ENCODE measurements at regions not wholly inside any gene's neighbourhood (a gene's known extent, or its start where the extent isn't known, plus 50 kb on each side); places are given as distances from the start of the nearest gene placed in this dataset.
A peak's percentile ranks its signal among the peaks of the same experiment; 100 is the strongest.

DNA sequence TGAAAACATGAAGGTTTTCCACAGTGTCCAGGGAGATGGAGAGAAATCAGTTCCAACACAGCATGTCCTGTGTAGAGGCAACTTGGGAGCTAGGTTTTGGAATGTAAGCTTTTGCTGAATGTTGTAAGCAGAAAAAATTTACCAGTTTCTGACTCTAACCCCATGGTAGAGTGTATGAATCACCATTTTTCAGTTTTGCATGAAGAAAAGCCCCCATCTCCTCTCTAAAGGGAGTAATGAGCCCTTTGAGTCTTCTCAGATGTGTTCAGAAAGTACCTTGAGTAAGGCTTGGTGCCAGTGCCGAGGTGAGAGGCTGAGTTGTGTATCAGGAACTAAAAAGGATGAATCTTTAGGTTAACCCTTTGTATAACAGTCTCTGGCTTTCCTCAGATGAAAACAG lies 96.2 kb downstream of the ADRB2 start (continued):
- TF ChIP-seq, protein P1, sequence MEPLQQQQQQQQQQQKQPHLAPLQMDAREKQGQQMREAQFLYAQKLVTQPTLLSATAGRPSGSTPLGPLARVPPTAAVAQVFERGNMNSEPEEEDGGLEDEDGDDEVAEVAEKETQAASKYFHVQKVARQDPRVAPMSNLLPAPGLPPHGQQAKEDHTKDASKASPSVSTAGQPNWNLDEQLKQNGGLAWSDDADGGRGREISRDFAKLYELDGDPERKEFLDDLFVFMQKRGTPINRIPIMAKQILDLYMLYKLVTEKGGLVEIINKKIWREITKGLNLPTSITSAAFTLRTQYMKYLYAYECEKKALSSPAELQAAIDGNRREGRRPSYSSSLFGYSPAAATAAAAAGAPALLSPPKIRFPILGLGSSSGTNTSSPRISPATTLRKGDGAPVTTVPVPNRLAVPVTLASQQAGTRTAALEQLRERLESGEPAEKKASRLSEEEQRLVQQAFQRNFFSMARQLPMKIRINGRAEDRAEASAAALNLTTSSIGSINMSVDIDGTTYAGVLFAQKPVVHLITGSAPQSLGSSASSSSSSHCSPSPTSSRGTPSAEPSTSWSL (CRISPR knock-in tag; IDR thresholded peaks at IDR 0.05; ENCODE audit: borderline replicate concordance), result no peak
- TF ChIP-seq ZNF431 (CRISPR knock-in tag; IDR thresholded peaks at IDR 0.05) (no peak), KDM2B (CRISPR knock-in tag; IDR thresholded peaks at IDR 0.05) (no peak), EZH2 (IDR thresholded peaks at IDR 0.05; ENCODE audit: borderline replicate concordance, low read depth, low read length) (no peak), TEAD1 (CRISPR knock-in tag; IDR thresholded peaks at IDR 0.05) (no peak)
- TF ChIP-seq, protein P2, sequence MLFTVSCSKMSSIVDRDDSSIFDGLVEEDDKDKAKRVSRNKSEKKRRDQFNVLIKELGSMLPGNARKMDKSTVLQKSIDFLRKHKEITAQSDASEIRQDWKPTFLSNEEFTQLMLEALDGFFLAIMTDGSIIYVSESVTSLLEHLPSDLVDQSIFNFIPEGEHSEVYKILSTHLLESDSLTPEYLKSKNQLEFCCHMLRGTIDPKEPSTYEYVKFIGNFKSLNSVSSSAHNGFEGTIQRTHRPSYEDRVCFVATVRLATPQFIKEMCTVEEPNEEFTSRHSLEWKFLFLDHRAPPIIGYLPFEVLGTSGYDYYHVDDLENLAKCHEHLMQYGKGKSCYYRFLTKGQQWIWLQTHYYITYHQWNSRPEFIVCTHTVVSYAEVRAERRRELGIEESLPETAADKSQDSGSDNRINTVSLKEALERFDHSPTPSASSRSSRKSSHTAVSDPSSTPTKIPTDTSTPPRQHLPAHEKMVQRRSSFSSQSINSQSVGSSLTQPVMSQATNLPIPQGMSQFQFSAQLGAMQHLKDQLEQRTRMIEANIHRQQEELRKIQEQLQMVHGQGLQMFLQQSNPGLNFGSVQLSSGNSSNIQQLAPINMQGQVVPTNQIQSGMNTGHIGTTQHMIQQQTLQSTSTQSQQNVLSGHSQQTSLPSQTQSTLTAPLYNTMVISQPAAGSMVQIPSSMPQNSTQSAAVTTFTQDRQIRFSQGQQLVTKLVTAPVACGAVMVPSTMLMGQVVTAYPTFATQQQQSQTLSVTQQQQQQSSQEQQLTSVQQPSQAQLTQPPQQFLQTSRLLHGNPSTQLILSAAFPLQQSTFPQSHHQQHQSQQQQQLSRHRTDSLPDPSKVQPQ (CRISPR knock-in tag; IDR thresholded peaks at IDR 0.05; ENCODE audit: borderline replicate concordance), result no peak

DNA sequence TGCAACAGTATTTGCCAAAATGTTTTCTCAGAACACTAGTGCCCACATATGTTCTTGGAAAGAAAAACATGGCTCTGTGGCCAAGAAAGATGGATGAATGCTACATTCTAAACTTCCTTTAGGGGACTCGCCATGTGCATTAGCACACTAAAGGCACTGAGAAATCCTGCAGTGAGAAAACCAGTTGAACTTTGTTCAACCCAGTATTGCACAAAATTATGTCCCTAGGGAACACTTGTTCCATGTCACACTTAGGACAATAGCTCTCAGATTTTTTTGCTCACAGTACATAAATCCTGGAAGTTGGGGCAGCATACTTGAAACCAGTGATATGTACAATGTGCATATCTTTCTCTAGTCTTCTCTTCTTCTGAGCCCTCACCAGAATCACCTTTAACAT lies 96.6 kb downstream of the ADRB2 start:
- no peak for FAIRE-seq
- in situ Hi-C loops (cut with MboI) (no loop called here), intact Hi-C loops (cut with micrococcal nuclease) (no loop called here)

More for the DNA sequence above, 96.6 kb downstream of the ADRB2 start:
- no peak overlapping the region for H3K9ac ChIP-seq (ENCODE audit: insufficient read depth in 1 of 2, low read depth in 2 of 2, low read length in 2 of 2)
- whole genome bisulfite sequencing (ENCODE audit: insufficient coverage, low coverage, missing lambda C conversion rate), result 0% methylated on average over 1 of the region's 1 CpG
- no peaks in the 10 kb centered on the region for H3K79me2 ChIP-seq (ENCODE audit: control insufficient read depth, insufficient read depth, low read length)
- POLR2A ChIA-PET, result no interaction called here
- BruUV-seq (replicated peaks), result no TSS peak
- CTCF ChIA-PET (ENCODE audit: low intra/inter-chr PET ratio), result no interaction called here
- no peak overlapping the region for H3K4me3 ChIP-seq
- H3K36me3 ChIP-seq (ENCODE audit: control insufficient read depth, insufficient read depth, low read length), result no peaks in the 10 kb centered on the region
- DNase-seq (ENCODE audit: extremely low read depth in 1 of 4, low spot score in 3 of 4) (no peak), ATAC-seq (no peak)
- H4K20me1 ChIP-seq (replicated peaks; ENCODE audit: control insufficient read depth, insufficient read depth, low read length), result no peaks in the 10 kb centered on the region
- no peaks in the 10 kb centered on the region for H3K4me1 ChIP-seq (replicated peaks in 1 of 2; ENCODE audit: control insufficient read depth in 2 of 2, insufficient read depth in 2 of 2, low read length in 2 of 2)
- H2AFZ ChIP-seq (ENCODE audit: low read depth, low read length), result no peak overlapping the region
- H3K9me1 ChIP-seq (ENCODE audit: control insufficient read depth, insufficient read depth, low read length), result no peaks in the 10 kb centered on the region
- no peaks in the 10 kb centered on the region; a peak in 1 of 5 replicates for H3K27me3 ChIP-seq (ENCODE audit: control insufficient read depth in 2 of 2, insufficient read depth in 2 of 2, low read length in 2 of 2)
- no peak overlapping the region for H3K27ac ChIP-seq (ENCODE audit: extremely low read depth, low read depth, low read length)
- H3K4me2 ChIP-seq (ENCODE audit: insufficient read depth, low read length), result no peak overlapping the region
- H3K9me3 ChIP-seq (replicated peaks; ENCODE audit: control insufficient read depth, insufficient read depth, low read depth, low read length), result no peaks in the 10 kb centered on the region
- TF ChIP-seq WHSC1 (IDR thresholded peaks at IDR 0.05; ENCODE audit: low read length) (no peak), ZNF239 (CRISPR knock-in tag; IDR thresholded peaks at IDR 0.05) (peak; percentile 70; the same call in 1 of the 2 replicates)
